ENCODE measurements at regions not wholly inside any gene's neighbourhood (a gene's known extent, or its start where the extent isn't known, plus 50 kb on each side); places are given as distances from the start of the nearest gene placed in this dataset.

DNA sequence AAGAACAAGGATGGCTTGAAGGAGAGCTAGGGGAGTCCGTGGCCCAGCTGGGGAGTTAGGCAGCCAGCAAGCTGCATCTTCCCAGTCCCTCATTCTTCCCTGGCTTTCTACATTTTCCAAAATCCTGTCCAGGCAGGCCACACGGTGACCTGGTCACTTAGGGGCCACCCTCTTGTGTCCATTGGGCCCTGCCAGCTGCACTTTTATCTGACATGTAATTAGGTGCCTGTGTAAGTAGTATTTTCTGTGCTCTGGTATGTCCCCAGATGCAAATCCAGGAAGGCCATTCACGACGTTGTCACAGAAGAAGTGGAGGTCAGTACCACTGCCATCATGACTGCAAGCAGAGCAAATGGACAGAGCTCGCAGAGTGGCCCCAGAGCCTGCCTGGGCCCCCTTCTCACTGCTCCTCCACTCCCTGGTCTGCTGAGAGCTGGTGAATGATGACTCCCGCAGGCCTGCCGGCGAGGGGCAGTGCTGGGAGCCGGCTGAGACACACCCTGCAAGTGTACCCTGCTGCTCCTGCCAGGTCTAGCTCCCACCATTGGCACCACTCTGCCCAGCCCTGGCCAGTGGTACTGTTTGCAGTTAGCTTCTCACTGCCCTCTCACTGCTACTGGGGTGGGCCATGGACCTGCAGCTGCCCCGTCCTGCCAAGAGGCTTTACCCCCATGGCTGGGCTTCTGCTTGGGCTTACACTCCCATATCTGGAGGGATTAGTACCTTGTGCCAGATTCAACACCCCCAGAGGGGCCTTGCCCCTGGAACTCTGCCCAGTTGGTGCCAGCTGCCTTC is 98.2 kb downstream of the GLRX3 start:
- no peak for TF ChIP-seq CTCF (IDR thresholded peaks at IDR 0.05 in 4 of 5, conservative IDR thresholded peaks at IDR 0.05 in 1 of 5)
- TF ChIP-seq POLR2A (IDR thresholded peaks at IDR 0.05) = no peak
